ENCODE measurements at regions not wholly inside any gene's neighbourhood (a gene's known extent, or its start where the extent isn't known, plus 50 kb on each side); places are given as distances from the start of the nearest gene placed in this dataset.

DNA sequence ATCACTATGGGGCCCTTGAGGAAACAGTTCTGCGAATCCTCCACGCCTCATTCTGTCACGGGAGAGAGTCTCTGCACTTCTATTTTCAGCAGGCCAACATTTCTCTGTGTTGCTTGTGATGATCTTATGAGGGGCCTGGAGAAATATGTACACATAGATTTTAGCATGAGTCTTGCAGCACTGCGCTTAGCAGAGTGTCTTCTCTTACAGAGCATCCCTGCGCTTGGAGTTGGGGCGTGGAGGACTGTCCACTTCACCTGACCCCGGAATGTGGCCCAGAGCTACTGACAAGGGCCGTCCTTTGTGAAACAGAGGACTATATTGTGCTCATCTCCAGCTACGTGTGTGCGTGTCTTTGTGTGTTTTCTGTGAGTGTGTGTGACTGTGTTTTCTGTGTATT is 428.2 kb upstream of the IRX4 start:
- DNase-seq (no peak), ATAC-seq (no peak)
- H3K27me3 Mint-ChIP-seq = no peaks in the 10 kb centered on the region
- H3K4me3 Mint-ChIP-seq = no peak overlapping the region
- no peaks in the 10 kb centered on the region for H3K36me3 Mint-ChIP-seq (ENCODE audit: low read depth)
- no peaks in the 10 kb centered on the region for H3K4me1 Mint-ChIP-seq
- no peaks in the 10 kb centered on the region for H3K9me3 ChIP-seq (ENCODE audit: control insufficient read depth, low read length, poor library complexity, severe bottlenecking)
- H3K27ac Mint-ChIP-seq = no peak overlapping the region

DNA sequence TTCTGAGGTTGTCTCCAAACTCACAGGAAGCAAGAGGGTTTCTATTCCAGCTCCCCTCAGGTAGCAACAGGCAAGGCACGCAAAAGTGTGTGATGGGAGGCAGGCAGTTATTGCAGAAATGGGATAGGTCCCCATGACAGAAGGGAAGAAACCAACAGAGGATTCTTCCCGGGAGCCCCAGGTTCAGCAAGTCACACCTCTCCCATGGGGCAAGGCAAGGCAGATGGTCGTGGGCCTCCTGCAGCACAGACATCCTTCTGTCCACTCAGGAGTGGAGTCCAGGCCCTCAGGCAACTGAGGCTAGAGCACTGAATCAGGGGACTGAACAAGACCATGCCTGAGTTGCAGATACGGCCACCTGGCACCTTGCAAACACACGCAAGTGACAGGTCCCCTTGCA is 424.9 kb upstream of the IRX4 start:
- no peak for ATAC-seq
- no peaks in the 10 kb centered on the region for H3K9me3 ChIP-seq (ENCODE audit: control insufficient read depth, low read length, poor library complexity, severe bottlenecking)
- H3K4me3 Mint-ChIP-seq = no peak overlapping the region
- no peak for DNase-seq
- no peak overlapping the region for H3K27ac Mint-ChIP-seq
- no peaks in the 10 kb centered on the region for H3K4me1 Mint-ChIP-seq
- H3K36me3 Mint-ChIP-seq (ENCODE audit: low read depth) = no peaks in the 10 kb centered on the region
- H3K27me3 Mint-ChIP-seq = peaks cover 16% of the 10 kb centered on the region

DNA sequence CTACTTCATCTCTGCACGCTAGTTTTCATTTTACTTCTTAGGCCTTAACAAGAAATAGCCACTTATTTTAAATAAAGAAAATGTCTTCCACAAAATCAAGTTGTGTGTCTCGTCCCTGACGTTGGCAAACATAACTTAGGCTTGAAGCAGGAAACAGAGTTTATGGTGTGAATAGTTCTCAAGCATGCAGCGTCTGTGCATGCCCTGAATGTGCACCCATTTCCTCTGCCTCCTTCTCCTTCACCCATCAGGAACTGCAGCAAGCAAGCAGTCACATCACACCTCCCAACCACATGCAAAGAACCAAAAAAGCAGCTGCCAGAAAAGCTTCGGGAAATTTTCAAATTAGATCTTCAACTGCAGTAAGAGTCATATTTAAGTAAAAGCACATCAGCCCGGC is 424.0 kb upstream of the IRX4 start:
- no peaks in the 10 kb centered on the region for H3K9me3 ChIP-seq (ENCODE audit: control insufficient read depth, low read length, poor library complexity, severe bottlenecking)
- ATAC-seq = no peak
- Mint-ChIP-seq H3K27ac (no peak overlapping the region), H3K4me1 (no peaks in the 10 kb centered on the region), H3K4me3 (no peak overlapping the region), H3K27me3 (peaks cover 22% of the 10 kb centered on the region), H3K36me3 (ENCODE audit: low read depth) (no peaks in the 10 kb centered on the region)
- DNase-seq = no peak

DNA sequence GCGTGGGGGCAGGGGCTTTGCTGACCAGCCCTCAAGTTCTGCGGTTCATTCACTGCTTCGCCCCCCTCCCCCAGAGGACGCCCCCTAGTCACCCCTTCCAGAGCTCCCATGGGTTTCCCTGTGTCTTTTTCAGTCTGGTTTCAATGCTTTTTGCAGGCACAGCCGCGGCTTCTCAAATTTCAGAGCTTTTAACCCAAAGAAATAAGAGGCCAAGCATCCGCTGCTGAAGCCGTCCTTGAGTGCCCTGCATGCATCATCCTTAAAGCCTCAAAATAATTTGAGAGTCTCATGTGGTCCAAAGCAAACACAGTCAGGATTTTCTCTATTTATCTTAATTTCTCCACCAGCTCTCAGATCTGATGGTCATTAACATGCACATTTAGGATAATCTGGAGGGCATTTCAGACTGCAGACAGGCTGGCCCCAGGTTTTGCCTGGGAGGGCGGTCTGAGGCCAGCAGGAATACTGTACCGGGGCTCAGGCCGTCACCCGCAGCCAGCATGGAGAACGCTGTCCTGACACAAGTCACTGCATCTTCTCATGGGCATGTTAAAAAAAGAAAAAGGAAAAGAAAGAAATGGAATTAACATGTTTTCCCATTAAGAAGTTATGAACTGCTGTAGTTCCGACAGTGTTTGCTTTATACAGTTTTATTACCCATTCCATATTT is 420.8 kb upstream of the IRX4 start:
- ATAC-seq (no peak), DNase-seq (no peak)
- H3K9me3 ChIP-seq (ENCODE audit: control insufficient read depth, low read length, poor library complexity, severe bottlenecking) = no peaks in the 10 kb centered on the region
- H3K36me3 Mint-ChIP-seq (ENCODE audit: low read depth) = no peaks in the 10 kb centered on the region
- H3K27me3 Mint-ChIP-seq = peaks cover 23% of the 10 kb centered on the region
- no peak overlapping the region for H3K4me3 Mint-ChIP-seq
- no peak overlapping the region for H3K27ac Mint-ChIP-seq
- H3K4me1 Mint-ChIP-seq = no peaks in the 10 kb centered on the region

DNA sequence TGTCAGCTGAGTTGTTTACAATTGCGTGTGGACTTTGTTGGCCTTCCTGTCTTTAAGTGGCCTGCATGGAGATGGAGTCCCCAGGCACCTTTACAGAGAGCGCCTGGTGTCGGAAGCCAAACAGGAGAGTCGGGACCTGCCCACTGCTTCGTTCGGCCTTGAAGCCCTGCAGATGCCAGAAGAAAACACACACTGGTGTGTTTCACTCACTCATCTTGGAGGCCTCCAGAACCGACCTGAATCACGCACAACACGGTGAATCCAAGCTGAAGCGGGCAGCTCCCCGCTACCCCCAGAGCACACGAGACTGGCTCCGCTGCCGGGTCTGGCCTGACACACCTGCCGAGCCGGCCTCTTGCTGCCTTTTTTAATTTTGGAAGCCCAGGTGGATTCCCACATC is 419.4 kb upstream of the IRX4 start:
- no peak for DNase-seq
- H3K9me3 ChIP-seq (ENCODE audit: control insufficient read depth, low read length, poor library complexity, severe bottlenecking) = no peaks in the 10 kb centered on the region
- ATAC-seq = no peak
- Mint-ChIP-seq H3K36me3 (ENCODE audit: low read depth) (no peaks in the 10 kb centered on the region), H3K27me3 (peaks cover 29% of the 10 kb centered on the region), H3K4me3 (no peak overlapping the region), H3K27ac (no peak overlapping the region), H3K4me1 (no peaks in the 10 kb centered on the region)

DNA sequence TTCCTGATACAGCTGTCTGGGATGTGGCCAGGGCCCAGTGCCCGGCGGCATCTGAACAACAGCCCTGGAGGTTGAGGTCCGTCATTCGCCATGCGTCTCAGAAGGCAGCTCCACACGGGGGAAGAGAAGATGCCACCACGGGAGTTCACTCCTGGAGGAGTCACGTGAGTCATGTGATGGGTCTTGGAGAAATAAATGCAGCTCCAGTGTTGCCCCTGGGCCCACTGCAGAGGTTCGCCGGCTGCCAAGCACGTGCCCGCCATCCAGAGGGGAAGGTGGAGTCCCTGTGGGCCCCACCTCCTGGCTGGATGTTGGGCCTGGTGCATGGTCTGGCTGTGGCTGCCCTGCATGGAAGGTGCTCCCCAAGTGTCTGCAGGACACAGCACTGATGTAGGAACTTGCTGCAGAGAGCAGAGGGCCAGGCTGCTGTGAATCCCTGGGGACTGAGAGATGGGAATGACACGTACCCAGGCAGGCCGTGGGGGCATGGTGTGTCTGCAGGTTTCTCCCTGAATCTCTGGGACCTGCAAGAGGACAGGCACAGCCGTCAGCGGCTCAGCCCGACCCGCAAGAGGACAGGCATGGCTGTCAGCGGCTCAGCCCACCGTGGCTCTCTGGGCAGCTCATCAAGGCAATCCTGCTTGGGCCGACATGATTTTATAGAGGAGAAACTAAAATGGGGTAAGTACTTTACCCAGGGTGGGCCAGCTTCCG is 418.3 kb upstream of the IRX4 start:
- no peak for DNase-seq
- H3K4me1 Mint-ChIP-seq = no peaks in the 10 kb centered on the region
- no peak for ATAC-seq
- no peak overlapping the region for H3K27ac Mint-ChIP-seq
- peaks cover 29% of the 10 kb centered on the region for H3K27me3 Mint-ChIP-seq
- H3K36me3 Mint-ChIP-seq (ENCODE audit: low read depth) = no peaks in the 10 kb centered on the region
- no peak overlapping the region for H3K4me3 Mint-ChIP-seq
- no peaks in the 10 kb centered on the region for H3K9me3 ChIP-seq (ENCODE audit: control insufficient read depth, low read length, poor library complexity, severe bottlenecking)

DNA sequence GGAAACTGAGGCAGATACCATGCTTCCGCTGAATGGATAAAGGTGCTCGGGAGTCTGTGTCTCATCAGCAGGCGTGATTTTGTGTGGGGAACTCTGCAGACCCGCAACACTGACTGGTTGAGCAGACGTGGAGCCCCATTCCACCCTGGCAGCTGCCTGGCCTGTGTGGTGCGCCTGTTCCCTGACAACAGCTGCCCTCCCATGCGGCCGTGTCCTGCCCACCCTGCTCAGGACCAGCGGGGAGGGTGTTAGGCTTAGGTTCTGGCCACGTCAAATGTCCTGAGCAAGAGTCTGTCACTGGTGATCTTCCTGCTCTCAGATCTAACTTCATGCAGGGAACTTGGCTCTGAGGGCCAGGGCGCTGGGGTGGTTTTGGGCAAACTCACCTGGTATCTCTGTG is 417.7 kb upstream of the IRX4 start:
- no peak overlapping the region for H3K27ac Mint-ChIP-seq
- peaks cover 29% of the 10 kb centered on the region for H3K27me3 Mint-ChIP-seq
- no peak for DNase-seq
- no peaks in the 10 kb centered on the region for H3K36me3 Mint-ChIP-seq (ENCODE audit: low read depth)
- no peaks in the 10 kb centered on the region for H3K4me1 Mint-ChIP-seq
- H3K4me3 Mint-ChIP-seq = no peak overlapping the region
- H3K9me3 ChIP-seq (ENCODE audit: control insufficient read depth, low read length, poor library complexity, severe bottlenecking) = no peaks in the 10 kb centered on the region
- no peak for ATAC-seq

DNA sequence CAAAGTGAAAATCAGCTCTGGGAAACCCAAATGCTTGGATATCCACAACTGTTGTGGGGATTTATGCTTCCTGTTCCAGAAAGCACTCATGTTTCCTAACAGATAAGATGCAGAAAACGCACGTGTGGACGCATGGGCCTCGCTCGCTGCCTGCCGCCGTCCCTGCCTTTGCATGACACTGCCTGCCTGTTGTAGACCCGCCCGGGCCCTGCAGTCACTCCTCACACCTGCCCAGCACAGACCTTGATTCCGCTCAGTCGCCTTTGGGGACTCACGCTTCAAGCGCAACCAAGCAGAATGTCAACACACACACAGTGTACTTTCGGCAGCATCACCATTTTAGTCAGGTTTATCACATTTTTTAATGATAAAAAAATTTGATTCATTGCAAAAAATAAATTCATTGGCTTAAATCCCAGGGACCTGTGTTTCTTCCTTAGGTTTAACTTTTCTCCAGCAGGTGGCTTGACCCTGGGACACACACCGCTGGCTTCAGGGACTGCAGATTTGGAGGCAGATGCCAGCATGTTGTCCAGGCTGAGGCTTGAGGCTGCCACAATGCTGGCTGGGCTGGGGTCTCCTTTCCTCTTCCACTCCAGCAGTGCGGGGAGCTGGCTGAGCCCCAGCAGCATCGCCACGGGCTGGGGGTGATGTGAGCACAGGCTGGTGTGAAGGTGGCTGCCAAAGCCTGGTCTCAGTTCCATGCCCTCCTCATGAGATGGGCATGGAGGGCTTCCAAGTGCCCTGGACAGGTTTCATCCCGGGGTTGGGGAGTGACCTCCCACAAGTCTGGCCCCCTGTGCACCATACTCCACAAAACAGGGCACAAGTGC is 416.9 kb upstream of the IRX4 start:
- no peak for DNase-seq

DNA sequence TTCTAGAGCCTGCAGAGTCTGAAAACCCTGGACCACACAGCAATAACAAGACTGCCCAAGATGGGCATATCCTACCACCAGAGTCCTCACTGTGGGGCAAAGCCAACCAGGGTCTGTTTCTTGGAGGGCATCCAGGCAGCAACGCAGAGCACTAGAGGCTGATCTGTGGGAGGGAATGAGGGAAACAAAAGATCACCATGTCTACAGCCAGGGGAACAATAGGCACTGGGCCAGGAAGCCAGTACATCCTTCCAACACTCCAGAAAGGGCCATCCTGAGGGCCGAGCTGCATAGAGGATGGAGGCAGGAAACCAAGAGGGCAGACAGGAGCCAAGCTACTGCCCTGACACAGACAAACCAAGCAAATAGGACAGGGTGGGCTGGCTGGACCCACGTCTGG is 416.1 kb upstream of the IRX4 start:
- Mint-ChIP-seq H3K27me3 (peaks cover 23% of the 10 kb centered on the region), H3K4me1 (no peaks in the 10 kb centered on the region), H3K27ac (no peak overlapping the region), H3K36me3 (ENCODE audit: low read depth) (no peaks in the 10 kb centered on the region), H3K4me3 (no peak overlapping the region)
- no peaks in the 10 kb centered on the region for H3K9me3 ChIP-seq (ENCODE audit: control insufficient read depth, low read length, poor library complexity, severe bottlenecking)
- no peak for ATAC-seq
- no peak for DNase-seq

More for the DNA sequence above, 416.9 kb upstream of the IRX4 start:
- H3K27me3 Mint-ChIP-seq = peaks cover 24% of the 10 kb centered on the region
- no peaks in the 10 kb centered on the region for H3K4me1 Mint-ChIP-seq
- no peaks in the 10 kb centered on the region for H3K9me3 ChIP-seq (ENCODE audit: control insufficient read depth, low read length, poor library complexity, severe bottlenecking)
- no peak for ATAC-seq
- H3K36me3 Mint-ChIP-seq (ENCODE audit: low read depth) = no peaks in the 10 kb centered on the region
- no peak overlapping the region for H3K27ac Mint-ChIP-seq
- no peak overlapping the region for H3K4me3 Mint-ChIP-seq

DNA sequence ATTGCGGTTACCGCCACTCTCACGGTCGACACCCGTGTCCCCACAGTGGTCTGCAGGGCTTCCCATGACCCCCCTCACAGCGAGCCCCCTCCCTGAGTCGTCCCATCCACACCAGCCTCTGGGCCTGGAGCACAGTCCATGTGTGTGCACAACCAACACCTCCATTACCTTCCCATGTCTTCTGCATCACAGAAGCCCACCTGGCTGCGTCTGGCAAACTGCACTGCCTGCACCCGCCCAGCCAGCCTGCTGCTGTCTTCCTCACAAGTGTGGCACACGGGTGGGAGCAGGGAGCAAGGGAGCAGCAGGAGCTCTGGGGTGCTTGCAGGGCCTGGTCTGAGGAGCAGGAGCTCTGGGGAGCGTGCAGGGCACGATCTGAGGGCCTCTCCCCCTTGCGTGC is 415.3 kb upstream of the IRX4 start:
- no peak overlapping the region for H3K27ac Mint-ChIP-seq
- H3K4me1 Mint-ChIP-seq = no peaks in the 10 kb centered on the region
- no peak for ATAC-seq
- H3K27me3 Mint-ChIP-seq = peaks cover 19% of the 10 kb centered on the region
- H3K4me3 Mint-ChIP-seq = no peak overlapping the region
- no peak for DNase-seq
- H3K36me3 Mint-ChIP-seq (ENCODE audit: low read depth) = no peaks in the 10 kb centered on the region
- H3K9me3 ChIP-seq (ENCODE audit: control insufficient read depth, low read length, poor library complexity, severe bottlenecking) = no peaks in the 10 kb centered on the region

DNA sequence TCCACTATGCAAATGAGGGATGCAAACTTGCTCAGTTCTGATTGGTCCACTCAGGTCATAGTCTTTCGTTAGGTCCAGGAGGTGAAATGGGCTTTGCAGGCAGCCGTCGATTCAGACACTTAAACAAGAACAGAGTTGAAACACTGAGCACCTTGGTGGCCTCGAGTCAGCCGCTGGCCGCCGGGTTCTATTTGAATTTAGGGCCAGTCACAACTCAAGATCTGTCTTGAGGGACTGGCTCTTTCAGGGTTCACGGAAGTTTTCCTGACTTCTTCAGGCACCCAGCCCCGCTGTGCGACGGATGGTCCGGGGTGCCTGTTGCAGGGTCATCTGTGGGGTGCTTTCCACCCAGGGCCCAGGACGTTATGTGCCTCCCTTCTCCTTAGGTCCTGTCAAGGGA is 412.8 kb upstream of the IRX4 start:
- no peaks in the 10 kb centered on the region for H3K9me3 ChIP-seq (ENCODE audit: control insufficient read depth, low read length, poor library complexity, severe bottlenecking)
- Mint-ChIP-seq H3K27ac (no peak overlapping the region), H3K4me1 (no peaks in the 10 kb centered on the region), H3K36me3 (ENCODE audit: low read depth) (no peaks in the 10 kb centered on the region), H3K4me3 (no peak overlapping the region), H3K27me3 (peaks cover 15% of the 10 kb centered on the region)
- no peak for ATAC-seq
- DNase-seq = no peak

DNA sequence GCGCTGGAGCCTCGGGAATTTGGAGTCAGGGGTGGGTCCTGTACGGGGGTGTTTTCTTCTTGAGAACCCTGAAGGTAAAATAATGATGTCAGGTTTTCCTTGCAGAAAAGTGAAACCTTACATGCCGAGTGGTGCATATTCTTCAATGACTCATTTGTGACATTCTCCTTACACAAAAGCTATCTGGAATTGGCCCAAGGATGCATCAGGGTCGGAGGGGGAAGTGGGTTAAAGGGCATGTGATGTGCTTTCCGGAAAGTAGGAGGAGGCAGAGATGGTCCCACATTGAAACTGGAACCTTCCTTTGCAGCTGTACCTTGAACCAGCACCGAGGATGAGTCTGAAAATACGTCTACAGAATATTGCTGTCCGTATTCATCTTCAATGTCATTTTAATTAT is 411.2 kb upstream of the IRX4 start:
- Mint-ChIP-seq H3K27ac (no peak overlapping the region), H3K36me3 (ENCODE audit: low read depth) (no peaks in the 10 kb centered on the region), H3K4me3 (no peak overlapping the region), H3K27me3 (peaks cover 15% of the 10 kb centered on the region), H3K4me1 (no peaks in the 10 kb centered on the region)
- H3K9me3 ChIP-seq (ENCODE audit: control insufficient read depth, low read length, poor library complexity, severe bottlenecking) = no peaks in the 10 kb centered on the region
- DNase-seq (no peak), ATAC-seq (no peak)

DNA sequence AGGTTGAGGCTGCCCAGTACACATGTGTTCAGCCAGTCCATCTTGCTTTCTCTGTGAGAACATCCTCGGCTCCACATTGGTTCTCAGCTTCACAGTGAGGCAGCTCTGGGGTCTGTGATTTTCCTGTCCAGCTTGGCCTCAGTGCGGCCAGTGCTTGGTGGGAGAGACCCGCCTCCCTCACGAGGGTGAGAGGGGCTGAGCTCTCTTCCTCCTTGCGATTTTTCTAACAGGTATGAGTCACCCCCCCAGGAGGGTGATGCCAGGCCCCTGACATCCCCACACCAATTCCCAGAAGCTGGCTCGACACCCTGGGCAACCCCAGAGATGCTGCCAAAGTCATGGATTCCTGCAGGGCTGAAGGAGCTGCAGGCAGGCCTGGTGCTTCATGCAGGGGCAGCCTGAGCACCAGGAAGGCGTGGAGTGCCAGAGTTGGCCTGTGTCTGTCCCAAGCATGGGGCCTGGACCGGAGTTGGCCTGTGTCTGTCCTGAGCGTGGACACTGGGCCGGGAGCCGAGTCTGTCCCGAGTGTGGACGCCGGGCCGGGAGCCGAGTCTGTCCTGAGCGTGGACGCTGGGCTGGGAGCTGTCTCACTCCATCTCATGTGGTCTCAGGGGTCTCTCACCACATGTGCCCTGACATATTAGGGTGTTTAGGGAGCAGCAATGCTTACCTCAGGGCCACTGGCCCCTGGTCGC is 408.6 kb upstream of the IRX4 start:
- Mint-ChIP-seq H3K27me3 (peaks cover 10% of the 10 kb centered on the region), H3K27ac (no peak overlapping the region), H3K36me3 (ENCODE audit: low read depth) (no peaks in the 10 kb centered on the region), H3K4me1 (no peaks in the 10 kb centered on the region), H3K4me3 (no peak overlapping the region)
- no peak for ATAC-seq
- H3K9me3 ChIP-seq (ENCODE audit: control insufficient read depth, low read length, poor library complexity, severe bottlenecking) = no peaks in the 10 kb centered on the region
- no peak for DNase-seq

All from T-helper 17 cell (primary cell).